ENCODE measurements at regions not wholly inside any gene's neighbourhood (a gene's known extent, or its start where the extent isn't known, plus 50 kb on each side); places are given as distances from the start of the nearest gene placed in this dataset.

GRCh38 chr4:81538716-81539427 lies 67.2 kb upstream of the RASGEF1B start:
- DNase-seq: no peak

GRCh38 chr4:81531410-81531809 lies 59.7 kb upstream of the RASGEF1B start:
- DNase-seq: no peak

- DNase-seq: no peak
Measured at GRCh38 chr4:81528979-81529378, 57.3 kb upstream of the RASGEF1B start.

GRCh38 chr4:81528200-81528599 lies 56.5 kb upstream of the RASGEF1B start:
- DNase-seq: no peak

GRCh38 chr4:81527709-81528108 lies 56.0 kb upstream of the RASGEF1B start:
- no peak for DNase-seq

- DNase-seq: no peak
Measured at GRCh38 chr4:81527115-81527514, 55.4 kb upstream of the RASGEF1B start.

- no peak for DNase-seq
Measured at GRCh38 chr4:81526706-81527105, 55.0 kb upstream of the RASGEF1B start.

GRCh38 chr4:81523672-81524327 lies 52.1 kb upstream of the RASGEF1B start:
- DNase-seq: no peak

GRCh38 chr4:81522711-81523110 lies 51.0 kb upstream of the RASGEF1B start:
- no peak for DNase-seq

- no peak for DNase-seq
Measured at GRCh38 chr4:81521708-81522107, 50.0 kb upstream of the RASGEF1B start.

Data from right kidney (tissue), 1 donor.